GM23248 (cell line): ENCODE measurements at regions not wholly inside any gene's neighbourhood (a gene's known extent, or its start where the extent isn't known, plus 50 kb on each side); places are given as distances from the start of the nearest gene placed in this dataset.

ENCODE experiments used
- DNase-seq: peaks from one replicate; pipeline ENCODE4 v3.0.0-alpha.2; 2015
- H2AFZ ChIP-seq: fragments of 200-600 bp; sonication (generic); 2 replicates; pipeline ENCODE4 v1.6.1; 2016; ENCODE audit warnings: antibody characterized with exemption
- H3F3A ChIP-seq: fragments of 200-600 bp; sonication (generic); 2 replicates; pipeline ENCODE4 v1.6.1; 2016; ENCODE audit warnings: mild to moderate bottlenecking, antibody characterized with exemption, mixed run types; ENCODE audit not compliant: insufficient read depth
- H3K27ac ChIP-seq: fragments of 200-600 bp; sonication (generic); 2 replicates; pipeline ENCODE4 v1.5.1; 2016; ENCODE audit warnings: mild to moderate bottlenecking
- H3K27me3 ChIP-seq: fragments of 200-600 bp; sonication (generic); replicated peaks from 2 replicates; pipeline ENCODE4 v1.6.1; 2016; ENCODE audit warnings: mild to moderate bottlenecking; ENCODE audit not compliant: insufficient read depth
- H3K36me3 ChIP-seq: fragments of 200-600 bp; sonication (generic); 2 replicates; pipeline ENCODE4 v1.6.1; 2016; ENCODE audit warnings: low read depth, mild to moderate bottlenecking
- H3K4me1 ChIP-seq: fragments of 200-600 bp; sonication (generic); 2 replicates; pipeline ENCODE4 v1.6.1; 2016; ENCODE audit warnings: mild to moderate bottlenecking; ENCODE audit not compliant: insufficient read depth
- H3K4me2 ChIP-seq: fragments of 200-600 bp; sonication (generic); one replicate; pipeline ENCODE4 v1.6.1; 2016; ENCODE audit warnings: mild to moderate bottlenecking; ENCODE audit not compliant: unreplicated experiment
- H3K4me3 ChIP-seq: fragments of 200-600 bp; sonication (generic); 2 replicates; pipeline ENCODE4 v1.5.1; 2016; ENCODE audit warnings: mild to moderate bottlenecking
- H3K79me2 ChIP-seq: fragments of 200-600 bp; sonication (generic); 2 replicates; pipeline ENCODE4 v1.6.1; 2016; ENCODE audit warnings: mild to moderate bottlenecking; ENCODE audit not compliant: insufficient read depth
- H3K9ac ChIP-seq: fragments of 200-600 bp; sonication (generic); 2 replicates; pipeline ENCODE4 v1.6.1; 2016; ENCODE audit warnings: mild to moderate bottlenecking
- H3K9me2 ChIP-seq: fragments of 200-600 bp; sonication (generic); 2 replicates; pipeline ENCODE4 v1.6.1; 2016; ENCODE audit warnings: mixed run types, mild to moderate bottlenecking, moderate library complexity; ENCODE audit not compliant: insufficient read depth
- H3K9me3 ChIP-seq: fragments of 200-600 bp; sonication (generic); one replicate; pipeline ENCODE4 v1.6.1; 2017; ENCODE audit warnings: low read depth
- H4K20me1 ChIP-seq: fragments of 200-600 bp; sonication (generic); 2 replicates; pipeline ENCODE4 v1.6.0; 2016; ENCODE audit not compliant: insufficient read depth
- EZH2 ChIP-seq: fragments of 200-600 bp; sonication (generic); IDR thresholded peaks from 2 replicates; pipeline ENCODE4 v1.6.1; 2018; ENCODE audit warnings: antibody characterized with exemption, mild to moderate bottlenecking; ENCODE audit not compliant: insufficient read depth, poor library complexity, severe bottlenecking
- EZH2phosphoT487 ChIP-seq: fragments of 200-600 bp; sonication (generic); IDR thresholded peaks from 2 replicates; pipeline ENCODE4 v1.6.1; 2018; ENCODE audit warnings: antibody characterized with exemption, moderate library complexity, mild to moderate bottlenecking, low read depth; ENCODE audit not compliant: insufficient read depth
- WGBS, 2 experiments: methylation state at CpG; one replicate each; pipeline ENCODE4 v1.1.6; 2015 to 2017; ENCODE audit warnings: low lambda C conversion rate in 2 of 2, low coverage in 1 of 2; ENCODE audit errors: missing lambda C conversion rate in 2 of 2; 5-methylcytosine and 5-hydroxymethylcytosine counted together
- in situ Hi-C: fragments of 300-500 bp; cut with MboI; formaldehyde crosslinking; loops from 2 replicates; pipeline ENCODE4 v1.15.0; 2020

- H3K9ac ChIP-seq: no peak overlapping the region
- no peaks in the 10 kb centered on the region for H3K9me2 ChIP-seq
- H3K36me3 ChIP-seq: no peaks in the 10 kb centered on the region
- no peak overlapping the region for H3K27ac ChIP-seq
- H3K9me3 ChIP-seq: no peaks in the 10 kb centered on the region
- H3K27me3 ChIP-seq: peaks cover 6% of the 10 kb centered on the region
- H3K4me3 ChIP-seq: no peak overlapping the region
- H3K4me1 ChIP-seq: no peaks in the 10 kb centered on the region
- H2AFZ ChIP-seq: no peak overlapping the region
- DNase-seq: no peak
- H3K4me2 ChIP-seq: no peak overlapping the region
- in situ Hi-C loops: no loop called here
- H4K20me1 ChIP-seq: no peaks in the 10 kb centered on the region
- WGBS, 2 experiments: 53 to 57% methylated on average over 8 of the region's 8 CpGs
- H3F3A ChIP-seq: no peaks in the 10 kb centered on the region
- TF ChIP-seq EZH2 (no peak), EZH2phosphoT487 (no peak)
- H3K79me2 ChIP-seq: no peaks in the 10 kb centered on the region
Observed at GRCh38 chr14:23899788-23900187, 53.8 kb upstream of the DHRS4 start.

- Histone ChIP-seq H3K9me3 (no peaks in the 10 kb centered on the region), H3K9ac (no peak overlapping the region), H3K27ac (no peak overlapping the region), H3K4me3 (no peak overlapping the region), H3K9me2 (no peaks in the 10 kb centered on the region), H2AFZ (no peak overlapping the region), H3K79me2 (no peaks in the 10 kb centered on the region), H3K27me3 (peaks cover 17% of the 10 kb centered on the region), H3K36me3 (no peaks in the 10 kb centered on the region), H4K20me1 (no peaks in the 10 kb centered on the region), H3K4me2 (no peak overlapping the region), H3K4me1 (no peaks in the 10 kb centered on the region), H3F3A (no peaks in the 10 kb centered on the region)
- WGBS, 2 experiments: 29 to 40% methylated on average over 4 of the region's 4 CpGs
- no peak for TF ChIP-seq EZH2phosphoT487
- in situ Hi-C loops: no loop called here
- no peak for DNase-seq
Observed at GRCh38 chr14:23903442-23903841, 50.1 kb upstream of the DHRS4 start.
